SK-N-SH (cell line): ENCODE measurements at regions not wholly inside any gene's neighbourhood (a gene's known extent, or its start where the extent isn't known, plus 50 kb on each side); places are given as distances from the start of the nearest gene placed in this dataset.

ENCODE experiments used
- CTCF ChIA-PET: fragments of 300-600, 350-600 bp; formaldehyde crosslinking; extraction: SDS; loops from one replicate; lab custom pipeline; 2021; lab: Yijun Ruan, JAX
- POLR2A ChIA-PET: fragments of 350-600 bp; sonication (Branson Sonifier 250); formaldehyde crosslinking; extraction: SDS; loops from one replicate; lab custom pipeline; 2020; ENCODE audit warnings: antibody characterized with exemption, inconsistent platforms; lab: Yijun Ruan, JAX
- DNase-seq: peaks from one replicate; pipeline ENCODE4 v3.0.0; 2012
- H2AFZ ChIP-seq: fragments of 200-600 bp; sonication (generic); 2 replicates; pipeline ENCODE4 v1.8.1; 2016; ENCODE audit warnings: antibody characterized with exemption, mild to moderate bottlenecking, low read depth
- H3F3A ChIP-seq: fragments of 200-600 bp; sonication (generic); replicated peaks from 2 replicates; pipeline ENCODE3; 2016; ENCODE audit warnings: antibody characterized with exemption, mild to moderate bottlenecking; ENCODE audit not compliant: insufficient read depth
- H3K27ac ChIP-seq, 2 experiments: fragments of 200-500 bp in 1 of 2; fragments of 200-600 bp in 1 of 2; sonication (Bioruptor generic) in 1 of 2; sonication (generic), shearing (Covaris generic) in 1 of 2; 2 replicates each; pipeline versions ENCODE4 v1.5.1 to v1.6.1; 2014 to 2016; ENCODE audit warnings: low read depth in 2 of 2, inconsistent platforms in 1 of 2, low read length in 1 of 2, mild to moderate bottlenecking in 1 of 2, mixed read lengths in 1 of 2
- H3K27me3 ChIP-seq: fragments of 200-600 bp; sonication (generic), shearing (Covaris generic); 2 replicates; pipeline ENCODE4 v1.6.1; 2016; ENCODE audit warnings: mixed run types; ENCODE audit not compliant: insufficient read depth
- H3K36me3 ChIP-seq, 2 experiments: fragments of 200-500 bp in 1 of 2; fragments of 200-600 bp in 1 of 2; sonication (Bioruptor generic) in 1 of 2; sonication (generic) in 1 of 2; replicated peaks in 1 of 2; 2 replicates each; pipeline versions ENCODE3 to v1.5.1; 2014 to 2016; ENCODE audit warnings: low read length in 1 of 2, mild to moderate bottlenecking in 1 of 2; ENCODE audit not compliant: insufficient read depth in 2 of 2, control insufficient read depth in 1 of 2
- H3K4me1 ChIP-seq, 2 experiments: fragments of 200-500 bp in 1 of 2; fragments of 200-600 bp in 1 of 2; sonication (Bioruptor generic) in 1 of 2; sonication (generic), shearing (Covaris generic) in 1 of 2; 2 replicates each; pipeline versions ENCODE4 v1.5.1 to v1.6.1; 2014 to 2016; ENCODE audit warnings: low read depth in 1 of 2, low read length in 1 of 2, mixed run types in 1 of 2; ENCODE audit not compliant: insufficient read depth in 2 of 2, control insufficient read depth in 1 of 2
- H3K4me2 ChIP-seq: fragments of 200-600 bp; sonication (generic), shearing (Covaris generic); 2 replicates; pipeline ENCODE4 v1.6.1; 2017; ENCODE audit warnings: mixed run types
- H3K4me3 ChIP-seq, 2 experiments: fragments of 200-500 bp in 1 of 2; fragments of 200-600 bp in 1 of 2; sonication (Bioruptor generic) in 1 of 2; sonication (generic), shearing (Covaris generic) in 1 of 2; 2 replicates each; pipeline versions ENCODE4 v1.5.1 to v1.8.1; 2014 to 2016; ENCODE audit warnings: low read depth in 2 of 2, inconsistent platforms in 1 of 2, low read length in 1 of 2, mild to moderate bottlenecking in 1 of 2, mixed read lengths in 1 of 2, moderate library complexity in 1 of 2
- H3K79me2 ChIP-seq: fragments of 200-600 bp; sonication (generic); 2 replicates; pipeline ENCODE4 v1.8.1; 2017; ENCODE audit warnings: mild to moderate bottlenecking; ENCODE audit not compliant: insufficient read depth
- H3K9ac ChIP-seq: fragments of 200-600 bp; sonication (generic); 2 replicates; pipeline ENCODE4 v1.6.1; 2017; ENCODE audit warnings: mixed run types
- H3K9me2 ChIP-seq: fragments of 200-600 bp; sonication (generic); 2 replicates; pipeline ENCODE4 v1.6.1; 2017; ENCODE audit warnings: mixed run types
- H3K9me3 ChIP-seq: fragments of 200-600 bp; sonication (generic); 2 replicates; pipeline ENCODE4 v1.6.1; 2017; ENCODE audit warnings: mixed run types, mild to moderate bottlenecking, moderate library complexity
- H4K20me1 ChIP-seq: fragments of 200-600 bp; sonication (generic); 2 replicates; pipeline ENCODE4 v1.6.1; 2017; ENCODE audit warnings: mild to moderate bottlenecking, mixed run types; ENCODE audit not compliant: insufficient read depth
- CHD2 ChIP-seq: fragments of 150-350 bp; IDR thresholded peaks from 2 replicates; pipeline ENCODE4 v1.6.1; 2018; ENCODE audit warnings: low read length; ENCODE audit not compliant: partially characterized antibody
- EP300 ChIP-seq, 2 experiments: IDR thresholded peaks; 2 replicates each; pipeline versions ENCODE4 v1.4.0 to v1.6.1; 2012; ENCODE audit warnings: borderline replicate concordance in 1 of 2, low read depth in 1 of 2, low read length in 1 of 2
- FOXJ3 ChIP-seq: sonication (generic); formaldehyde crosslinking; IDR thresholded peaks from 2 replicates; pipeline ENCODE4 v1.5.1; 2020; ENCODE audit warnings: mild to moderate bottlenecking, missing genetic modification reagents
- GATA2 ChIP-seq: sonication (generic); formaldehyde crosslinking; IDR thresholded peaks from 2 replicates; pipeline ENCODE4 v1.5.0; 2020; ENCODE audit warnings: mild to moderate bottlenecking, missing genetic modification reagents
- MXI1 ChIP-seq: IDR thresholded peaks from 2 replicates; pipeline ENCODE4 v1.6.1; 2012; ENCODE audit warnings: mild to moderate bottlenecking, low read depth, low read length, improper control_type of control experiment
- POLR2AphosphoS5 ChIP-seq: IDR thresholded peaks from 2 replicates; pipeline ENCODE4 v1.6.1; 2012; ENCODE audit warnings: low read depth, low read length
- RAD21 ChIP-seq: IDR thresholded peaks from 2 replicates; pipeline ENCODE4 v1.6.1; 2012; ENCODE audit warnings: mild to moderate bottlenecking, low read length
- RCOR1 ChIP-seq: fragments of 150-350 bp; IDR thresholded peaks from 2 replicates; pipeline ENCODE4 v1.6.1; 2017; ENCODE audit warnings: antibody characterized with exemption, low read length
- RFX5 ChIP-seq: IDR thresholded peaks from 2 replicates; pipeline ENCODE4 v1.6.1; 2012; ENCODE audit warnings: mild to moderate bottlenecking, improper control_type of control experiment, low read length
- TCF12 ChIP-seq: IDR thresholded peaks from 2 replicates; pipeline ENCODE4 v1.4.0; 2012
- TEAD4 ChIP-seq: IDR thresholded peaks from 2 replicates; pipeline ENCODE4 v1.4.0; 2012; ENCODE audit warnings: mild to moderate bottlenecking, borderline replicate concordance; ENCODE audit not compliant: insufficient read depth
- ZBTB33 ChIP-seq: IDR thresholded peaks from 2 replicates; pipeline ENCODE4 v1.4.0; 2012; ENCODE audit warnings: low read depth, borderline replicate concordance
- WGBS: methylation state at CpG from one replicate; pipeline ENCODE4 v1.1.6; 2017; ENCODE audit warnings: low lambda C conversion rate; 5-methylcytosine and 5-hydroxymethylcytosine counted together

GRCh38 chr3:197428117-197428801, 127.5 kb downstream of the BDH1 start:
- peaks cover 8% of the 10 kb centered on the region for H3F3A ChIP-seq
- H3K27ac ChIP-seq = peak overlapping the region in 1 of 2 experiments; percentile 90; a peak in 2 of 4 replicates
- ChIA-PET POLR2A (no interaction called here), CTCF (interaction anchor here (0.6 to 3.0 kb wide), 3 partner anchors 26 to 171 kb away, joined by 3 to 9 read pairs (median 6); no protein-coding TSS in a partner anchor)
- no peak overlapping the region for H3K9ac ChIP-seq
- H3K9me3 ChIP-seq = no peaks in the 10 kb centered on the region
- no peaks in the 10 kb centered on the region for H4K20me1 ChIP-seq
- 69% methylated on average over 10 of the region's 10 CpGs for WGBS
- H3K9me2 ChIP-seq = no peaks in the 10 kb centered on the region
- H3K4me3 ChIP-seq = no peak overlapping the region
- H3K4me2 ChIP-seq = no peak overlapping the region
- TF ChIP-seq FOXJ3 (CRISPR knock-in tag) = no peak
- peak; percentile 19; the same call in 1 of the 2 replicates for TF ChIP-seq MXI1
- DNase-seq = peak; percentile 54
- no peaks in the 10 kb centered on the region for H3K27me3 ChIP-seq
- H3K79me2 ChIP-seq = no peaks in the 10 kb centered on the region
- no peak overlapping the region for H2AFZ ChIP-seq
- H3K4me1 ChIP-seq = peaks cover 40 to 60% of the 10 kb centered on the region in 2 experiments
- no peaks in the 10 kb centered on the region for H3K36me3 ChIP-seq

- H4K20me1 ChIP-seq = no peaks in the 10 kb centered on the region
- H3K9me3 ChIP-seq = no peaks in the 10 kb centered on the region
- H3K4me3 ChIP-seq = no peak overlapping the region
- TF ChIP-seq CHD2 = peak; percentile 86
- TF ChIP-seq TCF12 = peak; percentile 30; the same call in 1 of the 2 replicates
- TF ChIP-seq MXI1 = peak; percentile 87; the same call in 1 of the 2 replicates
- TF ChIP-seq RFX5 = peak; percentile 54; the same call in 1 of the 2 replicates
- TF ChIP-seq RAD21 = peak; percentile 42; the same call in 1 of the 2 replicates
- peak; percentile 62; the same call in 1 of the 2 replicates for TF ChIP-seq FOXJ3 (CRISPR knock-in tag)
- peak; percentile 95 for TF ChIP-seq GATA2 (CRISPR knock-in tag)
- no peak for TF ChIP-seq TEAD4
- peak in 1 of 2 experiments; percentile 90; a peak in 2 of 4 replicates for TF ChIP-seq EP300 (IDR thresholded peaks at IDR 0.05; ENCODE audit: borderline replicate concordance in 1 of 2, low read depth in 1 of 2, low read length in 1 of 2)
- TF ChIP-seq RCOR1 = peak; percentile 81; the same call in 1 of the 2 replicates
- TF ChIP-seq POLR2AphosphoS5 = no peak
- TF ChIP-seq ZBTB33 = no peak
- peaks cover 8% of the 10 kb centered on the region for H3F3A ChIP-seq
- H3K79me2 ChIP-seq = no peaks in the 10 kb centered on the region
- POLR2A ChIA-PET = interaction anchor here (1.2 kb wide), 1 partner anchor 40 kb away, joined by 5 read pairs; no protein-coding TSS in a partner anchor
- CTCF ChIA-PET = interaction anchor here (0.9 to 3.0 kb wide), 5 partner anchors 27 to 204 kb away, joined by 3 to 9 read pairs (median 6); no protein-coding TSS in a partner anchor
- no peaks in the 10 kb centered on the region for H3K36me3 ChIP-seq
- no peak overlapping the region for H3K9ac ChIP-seq
- H3K4me1 ChIP-seq = peaks cover 32 to 60% of the 10 kb centered on the region in 2 experiments
- H3K9me2 ChIP-seq = no peaks in the 10 kb centered on the region
- no peak overlapping the region for H3K4me2 ChIP-seq
- peak; percentile 74 for DNase-seq
- H2AFZ ChIP-seq = no peak overlapping the region
- WGBS = 65% methylated on average over 8 of the region's 8 CpGs
- H3K27ac ChIP-seq = peak overlapping the region in 1 of 2 experiments; percentile 90; a peak in 2 of 4 replicates
- H3K27me3 ChIP-seq = no peaks in the 10 kb centered on the region
Observed at GRCh38 chr3:197427021-197427420, 128.6 kb upstream of the DLG1 start.
